Neural progenitor cell (in vitro differentiated cells): ENCODE measurements at regions not wholly inside any gene's neighbourhood (a gene's known extent, or its start where the extent isn't known, plus 50 kb on each side); places are given as distances from the start of the nearest gene placed in this dataset.
A peak's percentile ranks its signal among the peaks of the same experiment; 100 is the strongest.

Experiments used
- EZH2 ChIP-seq: fragments of 200-600 bp; sonication (generic); IDR thresholded peaks from 2 replicates; pipeline ENCODE4 v1.6.1; 2017; ENCODE audit warnings: antibody characterized with exemption, mild to moderate bottlenecking, moderate library complexity
- EZH2phosphoT487 ChIP-seq: fragments of 200-600 bp; sonication (generic); IDR thresholded peaks from 2 replicates; pipeline ENCODE4 v1.6.1; 2017; ENCODE audit warnings: antibody characterized with exemption

DNA sequence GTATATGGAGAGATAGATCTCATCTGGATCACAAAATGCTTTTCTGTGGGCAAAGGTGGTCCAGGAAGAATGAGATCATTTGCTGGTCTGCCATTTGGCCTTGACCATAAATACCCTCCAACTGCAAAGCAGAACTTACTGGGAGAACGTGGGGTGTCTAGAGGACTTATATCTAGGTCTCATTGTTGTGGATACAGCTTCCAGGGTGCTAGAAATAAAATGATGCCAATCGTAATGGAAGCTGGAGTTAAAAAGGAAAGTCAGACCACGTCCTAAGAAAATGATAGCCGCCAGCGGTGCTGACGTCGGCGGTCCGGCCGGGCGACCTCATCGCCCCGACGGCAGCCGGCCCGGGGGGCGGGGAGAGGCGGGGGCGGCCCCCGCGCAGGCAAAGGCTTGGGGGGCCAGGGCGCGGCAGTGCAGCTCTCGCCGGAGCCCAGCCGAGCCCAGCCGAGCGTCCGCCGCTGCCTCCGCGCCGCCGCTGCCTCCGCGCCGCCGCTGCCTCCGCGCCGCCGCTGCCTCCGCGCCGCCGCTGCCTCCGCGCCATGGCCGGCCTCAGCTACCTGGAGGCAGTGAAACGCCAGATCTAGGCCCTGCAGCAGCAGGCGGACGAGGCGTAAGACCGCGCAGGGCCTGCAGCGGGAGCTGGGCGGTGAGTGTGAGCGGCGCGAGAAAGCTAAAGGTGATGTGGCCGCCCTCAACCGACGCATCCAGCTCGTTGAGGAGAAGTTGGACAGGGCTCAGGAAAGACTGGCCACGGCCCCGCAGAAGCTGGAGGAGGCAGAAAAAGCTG, 89.5 kb downstream of the EOMES start:
- TF ChIP-seq EZH2phosphoT487 (no peak), EZH2 (peak; percentile 29)
